SK-N-DZ (cell line): ENCODE measurements at regions not wholly inside any gene's neighbourhood (a gene's known extent, or its start where the extent isn't known, plus 50 kb on each side); places are given as distances from the start of the nearest gene placed in this dataset.

Experiments used
- DNase-seq: peaks from one replicate; pipeline ENCODE4 v3.0.0-alpha.2; 2015; ENCODE audit warnings: low spot score

DNA sequence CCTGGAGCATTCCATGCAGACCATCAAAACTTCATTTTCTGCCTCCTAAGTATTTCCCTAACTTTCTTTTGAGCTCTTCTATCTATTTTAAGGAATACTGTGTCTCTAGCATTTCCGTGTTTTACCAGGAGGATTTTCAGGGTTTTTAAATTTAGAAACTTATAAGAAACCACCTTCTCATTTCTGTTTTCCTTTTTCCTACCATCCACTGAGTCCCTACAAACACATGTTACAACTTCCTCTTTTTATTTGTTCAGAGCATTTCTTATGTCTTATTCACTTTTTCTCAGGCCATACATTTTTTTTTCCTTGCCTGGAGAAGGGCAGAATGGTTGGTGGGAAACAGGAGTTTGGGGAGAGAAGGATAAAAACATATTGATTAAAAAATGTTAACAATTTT, 130.0 kb upstream of the BMP5 start:
- DNase-seq = no peak

DNA sequence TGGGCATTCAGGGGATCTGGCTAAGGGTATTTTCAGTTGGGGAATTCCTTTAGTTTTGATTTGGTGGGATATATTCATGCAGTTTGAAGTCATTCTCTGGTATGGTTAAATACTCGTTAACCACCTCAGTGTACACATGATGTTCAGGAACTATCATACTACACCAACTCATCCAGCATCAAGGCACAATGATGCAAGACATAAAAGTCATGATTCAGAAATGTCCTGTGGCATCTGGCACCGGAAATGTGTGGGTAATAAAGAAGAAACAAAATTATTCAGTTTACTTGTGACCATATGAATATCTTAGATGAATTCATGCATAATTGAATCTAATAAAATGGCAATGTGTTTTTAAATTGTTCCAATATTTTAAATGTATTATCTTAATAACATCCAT, 129.0 kb upstream of the BMP5 start:
- DNase-seq = no peak

DNA sequence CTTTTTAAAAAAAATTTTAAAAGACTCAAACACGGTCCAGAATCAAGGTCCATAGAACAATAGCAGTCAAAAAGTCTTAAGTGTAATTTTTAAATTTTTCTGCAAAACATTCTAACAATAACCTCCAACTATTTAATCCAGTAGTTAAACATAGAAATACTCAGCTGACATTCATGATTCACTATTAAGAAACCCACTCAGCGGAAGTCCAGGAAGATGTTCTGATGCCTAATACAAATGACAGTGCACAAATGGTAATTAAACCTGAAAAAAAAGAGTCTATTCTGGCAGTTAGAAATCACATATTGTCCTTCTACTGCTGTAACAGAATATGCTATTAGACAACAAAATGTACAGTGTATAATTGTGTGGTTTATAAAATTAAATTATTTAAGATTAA, 128.2 kb upstream of the BMP5 start:
- DNase-seq = no peak

DNA sequence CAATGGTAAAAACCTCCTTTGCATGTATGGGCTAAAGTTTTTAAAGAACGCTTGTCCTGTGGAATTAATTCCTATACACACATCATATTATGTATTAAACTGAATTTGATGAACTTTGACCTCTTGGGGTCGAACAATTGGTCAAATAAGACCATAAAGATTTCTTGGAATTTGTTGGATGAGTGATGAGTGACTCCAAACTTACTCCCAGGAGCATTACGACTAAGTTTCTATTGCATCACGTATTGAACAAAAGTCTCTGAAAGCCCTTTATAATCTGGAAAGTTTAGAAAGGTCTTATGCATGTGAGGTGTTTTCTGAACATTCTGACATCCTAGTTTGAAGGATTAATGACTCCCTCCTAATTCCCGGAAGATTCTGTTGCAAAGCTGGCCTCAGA, 126.9 kb upstream of the BMP5 start:
- DNase-seq = no peak

DNA sequence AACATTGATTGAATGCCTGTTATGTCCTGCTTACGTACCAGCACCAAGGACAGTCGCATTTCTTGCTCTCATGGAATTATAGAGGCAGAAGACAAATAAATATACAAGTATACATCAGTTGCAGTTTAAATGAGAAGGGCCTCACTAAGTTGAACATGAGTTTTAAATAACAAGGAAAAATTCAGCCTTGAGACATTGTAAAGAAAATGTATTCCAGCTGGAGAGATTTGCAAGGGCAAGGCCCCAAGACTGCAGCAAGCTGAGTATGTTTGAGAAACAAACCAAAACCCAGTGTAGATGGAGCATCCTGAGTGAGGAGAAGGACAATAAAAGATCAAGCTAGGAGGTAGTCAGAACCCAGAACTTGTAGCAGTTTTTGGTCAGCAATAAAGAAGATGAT, 123.2 kb upstream of the BMP5 start:
- DNase-seq = no peak

DNA sequence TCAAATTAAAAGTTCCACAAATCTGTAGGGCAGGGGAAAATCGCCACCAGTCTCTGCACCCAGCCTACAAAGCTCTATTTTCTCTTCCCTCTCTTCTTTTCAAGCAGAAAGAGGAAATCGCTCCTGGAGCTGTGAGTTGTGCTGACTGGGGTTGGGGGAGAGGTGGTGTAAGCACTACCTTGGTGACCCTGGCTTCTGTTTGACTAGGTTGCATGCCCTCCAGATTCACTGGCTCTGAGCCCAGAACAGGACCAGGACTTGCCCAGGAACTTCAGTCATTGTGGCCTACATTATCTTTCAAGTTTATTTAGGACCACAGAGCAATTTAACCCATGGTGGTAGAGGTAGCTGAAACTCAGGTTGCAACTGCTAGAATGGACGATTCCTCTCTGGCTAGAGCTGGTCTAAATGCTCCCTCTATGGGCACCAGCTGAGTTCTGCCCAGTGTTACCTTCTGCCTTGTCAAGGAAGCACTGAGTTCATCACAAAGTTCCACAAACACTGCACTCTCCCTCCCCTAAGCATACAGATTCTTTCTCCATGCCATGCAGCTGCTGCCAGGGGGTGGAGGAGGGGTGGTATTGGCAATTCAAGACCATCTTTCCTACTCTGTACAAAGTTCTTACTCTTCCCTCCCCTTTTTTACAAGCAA, 122.0 kb upstream of the BMP5 start:
- no peak for DNase-seq

DNA sequence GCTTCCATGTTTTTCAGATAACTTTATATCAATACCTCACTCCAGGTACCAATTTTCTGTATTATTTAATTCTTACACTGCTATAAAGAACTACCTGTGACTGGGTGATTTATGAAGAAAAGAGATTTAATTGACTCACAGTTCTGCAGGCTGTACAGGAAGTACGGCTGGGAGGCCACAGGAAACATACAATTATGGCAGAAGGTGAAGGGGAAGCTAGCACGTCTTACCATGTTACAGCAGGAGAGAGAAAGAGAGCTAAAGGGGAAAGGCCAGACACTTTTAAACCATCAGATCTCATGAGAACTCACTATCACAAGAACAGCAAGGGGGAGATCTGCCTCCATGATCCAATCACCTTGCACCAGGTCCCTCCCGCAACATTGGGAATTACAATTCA, 119.1 kb upstream of the BMP5 start:
- no peak for DNase-seq

DNA sequence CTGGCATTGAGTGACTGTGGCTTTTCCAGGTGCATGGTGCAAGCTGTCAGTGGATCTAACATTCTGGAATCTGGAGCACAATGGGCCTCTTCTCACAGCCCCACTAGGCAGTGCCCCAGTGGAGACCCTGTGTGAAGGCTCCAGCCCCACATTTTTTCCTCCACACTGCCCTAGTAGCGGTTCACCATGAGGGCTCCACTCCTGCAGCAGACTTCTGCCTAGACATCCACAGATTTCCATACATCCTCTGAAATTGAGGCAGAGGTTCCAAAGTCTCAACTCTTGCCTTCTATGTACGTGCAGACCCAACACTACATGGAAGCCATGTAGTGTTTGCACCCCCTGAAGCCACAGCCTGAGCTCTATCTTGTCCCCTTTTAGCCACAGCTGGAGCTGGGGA, 118.0 kb upstream of the BMP5 start:
- DNase-seq = no peak

DNA sequence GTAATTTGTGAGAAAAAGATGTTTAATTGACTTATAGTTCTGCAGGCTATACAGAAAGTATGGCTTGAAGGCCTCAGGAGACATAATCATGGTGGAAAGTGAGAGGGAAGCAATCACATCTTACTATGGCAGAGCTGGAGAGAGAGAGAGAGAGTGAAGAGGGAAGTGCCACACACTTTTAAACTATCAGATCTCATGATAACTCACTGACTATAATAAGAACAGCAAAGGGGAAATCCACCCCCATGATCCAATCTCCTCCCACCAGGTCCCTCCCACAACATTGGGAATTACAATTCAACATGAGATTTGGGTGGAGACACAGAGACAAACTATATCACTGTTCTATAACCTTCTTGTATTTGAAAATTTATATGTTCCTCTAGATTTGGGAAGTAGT, 117.2 kb upstream of the BMP5 start:
- no peak for DNase-seq

DNA sequence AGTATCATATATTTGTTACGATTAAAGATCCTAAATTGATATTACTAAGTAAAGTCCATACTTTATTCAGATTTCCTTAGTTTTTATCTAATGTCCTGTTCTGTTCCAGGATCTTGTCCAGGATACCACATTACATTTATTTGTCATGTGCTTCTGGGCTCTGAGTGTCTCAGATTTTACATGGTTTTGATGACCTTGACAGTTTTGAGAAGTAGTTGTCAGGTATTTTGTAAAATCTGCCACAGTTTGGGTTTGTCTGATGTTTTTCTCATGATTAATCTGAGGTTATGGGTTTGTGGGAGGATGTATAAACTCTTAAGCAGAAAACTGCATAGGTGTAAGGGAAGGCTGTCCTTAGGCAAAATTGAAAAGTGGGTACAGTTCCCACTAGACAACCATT, 109.9 kb upstream of the BMP5 start:
- DNase-seq = no peak

DNA sequence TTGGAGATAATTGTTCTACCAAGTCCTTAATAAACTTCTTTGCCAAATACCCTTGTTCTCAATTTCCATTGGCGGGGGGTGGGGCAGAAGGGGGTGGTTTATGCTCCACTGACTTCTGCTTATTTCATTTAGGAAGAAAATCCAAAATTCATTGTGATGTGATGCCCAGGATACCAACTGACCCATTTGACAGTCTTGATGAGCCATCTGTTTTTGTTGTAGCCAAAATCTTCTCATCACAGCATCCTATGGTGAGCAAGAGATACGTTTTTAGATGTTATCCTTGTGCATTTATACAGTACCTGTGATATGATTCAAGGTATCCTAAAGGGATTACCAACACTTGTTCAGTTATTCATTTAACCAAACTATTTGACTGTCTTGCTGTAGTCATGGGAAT, 108.5 kb upstream of the BMP5 start:
- DNase-seq = no peak

DNA sequence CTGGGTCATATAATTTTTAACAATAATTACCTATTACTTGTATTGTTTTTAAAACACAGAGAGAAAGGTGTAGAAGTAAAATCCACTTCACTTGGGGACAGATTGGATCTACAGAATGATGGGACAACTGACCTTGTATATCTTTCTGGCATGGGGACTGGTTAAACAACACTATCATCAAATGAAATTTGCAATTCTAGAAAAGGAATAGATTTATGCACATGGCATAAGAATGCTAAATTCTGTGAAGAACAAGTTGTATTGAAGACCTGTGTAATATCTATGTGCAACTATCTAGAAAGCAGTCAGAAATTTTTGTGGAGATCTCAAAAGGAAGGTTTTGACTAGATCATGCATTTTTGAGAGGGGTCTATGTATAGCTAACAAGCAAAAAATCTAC, 106.3 kb upstream of the BMP5 start:
- DNase-seq = no peak

DNA sequence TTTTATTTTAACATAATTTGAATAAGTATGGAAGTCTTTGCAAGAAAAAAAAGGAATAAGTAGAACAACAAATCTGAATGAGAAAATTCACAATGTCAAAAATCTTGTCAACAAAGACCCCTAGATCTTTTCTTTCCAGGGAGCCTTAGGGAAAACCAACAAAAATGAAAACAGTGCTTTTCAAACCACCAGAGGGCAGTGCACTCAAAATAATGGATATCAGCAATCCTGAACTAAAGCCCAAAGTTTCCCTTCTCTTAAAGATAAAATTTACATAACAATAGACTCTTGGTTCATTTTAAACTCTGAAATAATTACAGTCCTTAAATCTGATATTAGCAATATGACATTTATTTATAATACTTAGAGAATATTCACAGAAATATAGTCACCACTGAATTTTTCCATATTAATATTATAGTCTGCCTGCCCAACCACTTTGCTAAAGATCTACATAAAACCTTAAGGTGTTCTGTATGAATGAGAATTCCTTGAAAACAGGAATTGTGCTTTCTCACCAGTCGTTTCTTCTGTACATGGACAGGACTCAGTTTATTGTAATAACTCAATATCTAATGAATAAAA, 105.3 kb upstream of the BMP5 start:
- peak; percentile 44 for DNase-seq

DNA sequence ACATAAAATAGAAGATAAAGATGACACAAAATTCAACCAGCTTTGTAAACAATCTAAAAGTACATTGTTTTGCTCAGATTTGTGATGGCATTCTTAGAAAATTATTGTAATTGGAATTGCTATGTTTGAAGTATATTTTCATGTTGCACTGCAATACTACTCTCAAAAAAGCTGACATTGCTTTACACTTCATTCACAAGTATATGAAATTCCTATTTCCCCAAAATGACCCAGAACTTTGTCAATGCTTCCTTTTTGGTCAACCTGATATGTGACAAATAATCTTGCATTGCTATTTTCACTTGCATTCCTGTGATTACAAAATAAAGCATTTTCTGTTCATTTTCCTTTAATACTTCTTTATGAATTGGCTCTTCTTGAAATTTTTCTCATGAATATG, 104.1 kb upstream of the BMP5 start:
- no peak for DNase-seq

DNA sequence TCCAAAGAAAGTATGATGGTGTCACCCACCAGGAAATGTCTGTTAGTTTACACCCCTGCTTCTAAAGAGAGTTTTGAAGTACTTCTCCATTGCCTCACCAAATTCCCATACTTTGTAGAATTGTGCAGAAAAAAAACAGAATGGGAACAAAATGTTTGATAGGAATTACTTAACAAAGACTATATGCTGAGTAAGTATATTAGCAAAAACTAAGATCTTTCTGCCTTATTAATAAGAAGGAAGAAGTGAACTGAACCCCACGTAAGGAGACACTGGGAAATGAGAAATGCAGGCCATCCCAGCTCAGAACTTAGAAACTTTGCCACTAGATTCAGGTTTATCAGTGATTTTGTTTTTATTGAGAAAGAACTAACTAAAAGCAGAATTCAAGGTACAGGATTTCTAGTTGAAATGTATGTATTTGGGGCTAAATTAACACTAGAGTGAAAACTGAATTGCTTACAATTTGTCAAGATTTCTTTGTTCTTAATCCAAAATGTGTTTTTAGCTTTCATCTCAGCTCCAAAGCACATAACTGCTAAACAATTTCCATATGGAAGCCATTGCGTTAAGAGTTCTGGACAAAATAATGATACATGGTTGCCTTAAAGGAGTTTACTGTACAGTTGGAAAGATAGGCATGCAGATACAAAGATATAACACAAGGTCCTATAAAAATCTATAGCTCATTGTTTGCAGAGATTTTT, 102.7 kb upstream of the BMP5 start:
- DNase-seq = no peak

DNA sequence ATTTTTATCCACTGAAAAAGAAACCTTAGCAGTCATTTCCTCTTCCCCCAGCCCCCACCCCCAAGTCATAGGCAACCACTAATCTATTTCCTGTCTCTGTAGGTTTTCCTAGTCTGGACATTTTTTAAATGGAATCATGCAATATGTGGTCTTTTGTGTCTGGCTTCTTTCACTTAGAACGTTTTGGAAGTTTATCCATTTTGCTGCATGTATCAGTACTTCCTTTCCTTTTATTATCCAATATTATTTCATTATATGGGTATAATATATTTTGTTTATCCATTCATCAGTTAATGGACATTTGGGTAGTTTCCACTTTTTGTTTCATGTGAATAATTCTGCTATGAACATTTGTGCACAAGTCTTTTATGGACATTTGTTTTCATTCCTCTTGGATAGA, 99.3 kb upstream of the BMP5 start:
- no peak for DNase-seq

DNA sequence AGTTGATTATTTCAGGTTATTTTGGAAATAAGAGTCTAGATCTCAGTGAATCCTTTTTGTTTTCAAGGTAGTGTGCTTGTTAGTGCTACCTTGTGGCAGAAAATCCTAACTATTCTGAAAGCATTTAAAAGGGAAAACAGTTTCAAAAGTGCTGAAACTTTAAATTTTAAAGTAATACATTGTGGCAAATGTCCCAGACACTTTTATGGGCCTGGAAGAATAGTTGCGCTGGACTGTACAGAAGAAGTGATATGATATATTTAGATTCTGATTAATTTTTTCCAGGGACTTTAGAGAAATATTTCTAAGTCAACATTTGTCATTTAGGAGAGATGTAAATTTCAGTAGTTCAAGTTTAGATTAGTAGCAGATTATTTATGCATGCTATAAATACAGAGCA, 96.7 kb upstream of the BMP5 start:
- DNase-seq = no peak

DNA sequence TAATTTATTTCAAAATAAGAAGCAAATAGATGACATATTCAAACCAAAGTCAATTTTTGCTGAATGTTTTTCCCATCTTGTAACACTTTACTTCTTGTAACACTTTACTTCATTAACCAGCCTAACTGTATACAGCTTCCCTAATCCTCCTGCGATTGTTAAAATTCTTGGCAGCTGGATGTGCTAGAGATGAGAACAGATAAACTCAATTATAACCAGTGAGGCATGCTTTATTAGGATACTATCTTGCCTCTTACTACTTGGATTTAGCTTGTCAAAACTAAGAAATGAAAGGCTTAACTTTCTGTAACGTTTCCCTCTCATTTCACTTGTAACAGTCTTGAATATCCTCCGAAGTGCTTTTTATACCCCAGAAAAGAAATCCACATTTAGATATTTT, 94.1 kb upstream of the BMP5 start:
- DNase-seq = no peak

DNA sequence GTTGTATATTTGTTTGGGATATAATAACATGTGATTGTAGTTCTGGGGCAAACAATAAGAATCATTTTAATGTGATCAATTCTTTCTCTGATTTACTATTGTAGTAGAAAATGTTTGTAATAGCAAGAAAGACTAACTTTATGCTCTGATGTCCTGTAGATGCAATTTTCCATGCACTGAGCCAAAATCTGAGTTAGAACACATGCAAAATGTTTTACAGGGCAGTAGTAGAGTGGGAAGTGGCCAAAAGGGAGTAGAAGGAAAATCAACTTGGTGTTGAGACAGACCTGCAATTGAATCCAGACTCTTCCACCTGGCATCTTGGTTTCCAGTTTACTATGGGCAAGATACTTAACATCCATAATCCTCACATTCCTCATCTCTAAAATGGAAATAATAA, 93.5 kb upstream of the BMP5 start:
- DNase-seq = no peak

DNA sequence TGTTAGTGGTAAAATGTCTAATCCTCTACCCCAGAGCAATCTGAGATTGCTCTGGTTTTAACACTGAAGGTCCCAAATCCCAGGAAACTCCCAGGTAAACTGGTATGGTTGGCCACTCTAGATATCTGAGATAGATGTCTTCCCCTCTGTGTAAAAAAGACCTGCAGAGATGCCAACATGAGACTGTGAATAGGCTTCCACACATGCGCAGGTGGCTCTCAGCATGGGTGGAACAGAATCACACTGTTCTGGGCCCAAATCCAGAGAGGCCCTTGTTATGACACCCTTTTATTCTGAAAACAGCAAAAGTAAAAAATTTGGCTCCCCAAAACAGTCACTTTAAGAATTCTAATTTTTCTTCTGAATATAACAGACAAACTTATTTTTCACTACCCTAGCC, 88.7 kb upstream of the BMP5 start:
- DNase-seq = no peak

DNA sequence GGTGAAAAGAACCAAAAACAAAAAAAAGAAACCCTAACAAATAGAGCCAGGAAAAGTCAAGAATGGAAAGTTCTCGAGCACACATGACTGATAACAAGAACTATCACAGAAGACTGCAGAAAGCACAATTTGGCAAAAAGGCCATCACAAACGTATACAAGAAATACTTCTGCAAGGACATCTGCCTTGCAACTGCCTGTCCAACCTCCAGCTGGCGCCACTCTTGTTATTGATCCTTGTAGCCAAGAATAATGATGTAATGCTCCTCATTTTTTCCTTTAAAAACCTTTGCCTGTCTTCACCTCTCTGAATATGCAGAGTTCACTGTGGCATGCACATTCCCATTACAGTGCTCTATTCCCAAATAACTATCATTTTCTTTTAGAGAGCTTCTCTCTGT, 87.9 kb upstream of the BMP5 start:
- DNase-seq = no peak

DNA sequence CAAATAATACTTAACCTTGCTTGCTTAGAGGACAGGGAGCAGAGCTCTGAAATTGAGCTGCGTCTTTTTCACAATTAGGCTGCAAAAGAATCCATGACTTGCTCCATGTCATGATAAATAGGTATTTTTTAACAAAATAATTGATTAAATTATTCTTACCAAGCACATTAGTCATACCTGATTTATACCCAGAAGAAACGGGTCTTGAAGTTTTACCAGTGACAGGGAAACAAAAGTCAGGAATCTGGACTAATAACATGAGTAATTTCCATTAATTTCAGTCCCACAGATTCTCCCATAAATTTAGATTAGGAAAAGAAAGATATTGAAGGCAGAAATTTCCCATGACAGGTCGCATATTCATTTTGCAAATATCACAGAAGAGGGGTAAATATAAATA, 85.0 kb upstream of the BMP5 start:
- DNase-seq = no peak

DNA sequence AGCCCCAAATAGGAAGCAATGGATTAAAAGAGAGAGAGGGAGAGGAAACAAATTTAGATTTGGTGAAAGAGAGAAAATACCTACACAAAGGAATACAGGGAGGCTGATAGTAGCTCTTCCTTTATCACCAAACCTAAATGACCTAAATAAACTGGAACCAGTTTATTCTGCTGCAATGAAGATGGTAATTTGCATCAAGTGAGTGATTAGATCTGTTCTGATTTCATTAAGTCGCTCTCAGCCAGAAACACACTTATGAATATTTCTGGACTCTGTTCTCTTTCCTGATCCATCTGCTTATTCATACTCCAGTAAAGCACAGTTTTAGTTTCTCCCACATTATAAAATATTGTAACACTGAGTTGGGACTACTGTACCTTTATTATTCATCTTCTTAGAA, 83.4 kb upstream of the BMP5 start:
- DNase-seq = peak; percentile 18
